CD8-positive, alpha-beta memory T cell (primary cell): ENCODE measurements at regions not wholly inside any gene's neighbourhood (a gene's known extent, or its start where the extent isn't known, plus 50 kb on each side); places are given as distances from the start of the nearest gene placed in this dataset.

Experiments used
- CTCF ChIA-PET: fragments of 350-600 bp; sonication (Branson Sonifier 250); formaldehyde crosslinking; loops from one replicate; lab custom pipeline; 2021; ENCODE audit warnings: antibody characterized with exemption; lab: Charles Lee
- POLR2A ChIA-PET: fragments of 350-600 bp; sonication (Branson Sonifier 250); formaldehyde crosslinking; loops from one replicate; lab custom pipeline; 2021; ENCODE audit warnings: antibody characterized with exemption; lab: Charles Lee
- DNase-seq, 5 donors: peaks; one replicate each; pipeline versions ENCODE4 v3.0.0 to v3.0.0-alpha.2; 2020 to 2022; ENCODE audit warnings: mixed read lengths in 1 of 5
- H3K27ac ChIP-seq: one replicate; pipeline ENCODE4 v1.7.0; 2013; ENCODE audit warnings: low read depth, mild to moderate bottlenecking, low read length, moderate library complexity
- H3K27me3 ChIP-seq: 2 replicates; pipeline ENCODE4 v1.7.0; 2013; ENCODE audit warnings: low read length, mild to moderate bottlenecking; ENCODE audit not compliant: insufficient read depth, poor library complexity, severe bottlenecking
- H3K36me3 ChIP-seq: 2 replicates; pipeline ENCODE4 v1.7.0; 2013; ENCODE audit warnings: mild to moderate bottlenecking, low read length, moderate library complexity; ENCODE audit not compliant: insufficient read depth
- H3K4me1 ChIP-seq: 2 replicates; pipeline ENCODE4 v1.7.0; 2013; ENCODE audit warnings: mild to moderate bottlenecking, low read length, moderate library complexity; ENCODE audit not compliant: insufficient read depth
- H3K4me3 ChIP-seq: 2 replicates; pipeline ENCODE4 v1.7.0; 2013; ENCODE audit warnings: mild to moderate bottlenecking, low read length
- H3K9me3 ChIP-seq: 2 replicates; pipeline ENCODE4 v1.7.0; 2013; ENCODE audit warnings: mild to moderate bottlenecking, low read length
- H3K27ac Mint-ChIP-seq, 8 donors: one replicate each; pipeline ENCODE4 v1.8.0; 2020 to 2021; ENCODE audit warnings: mixed read lengths in 8 of 8, mild to moderate bottlenecking in 6 of 8, inconsistent platforms in 3 of 8, moderate library complexity in 3 of 8
- H3K27me3 Mint-ChIP-seq, 2 donors: one replicate each; pipeline ENCODE4 v1.8.0; 2020 to 2021; ENCODE audit warnings: mixed read lengths in 2 of 2, mild to moderate bottlenecking in 1 of 2, moderate library complexity in 1 of 2
- H3K36me3 Mint-ChIP-seq, 3 donors: one replicate each; pipeline ENCODE4 v1.8.0; 2020 to 2021; ENCODE audit warnings: mixed read lengths in 3 of 3, inconsistent platforms in 1 of 3, mild to moderate bottlenecking in 1 of 3
- H3K4me1 Mint-ChIP-seq, 3 donors: one replicate each; pipeline ENCODE4 v1.8.0; 2020 to 2021; ENCODE audit warnings: mixed read lengths in 3 of 3, inconsistent platforms in 1 of 3, mild to moderate bottlenecking in 1 of 3
- H3K4me3 Mint-ChIP-seq, 7 donors: one replicate each; pipeline ENCODE4 v1.8.0; 2020 to 2021; ENCODE audit warnings: mixed read lengths in 7 of 7, mild to moderate bottlenecking in 6 of 7, moderate library complexity in 4 of 7, inconsistent platforms in 2 of 7
- H3K9me3 Mint-ChIP-seq, 5 donors: one replicate each; pipeline ENCODE4 v1.8.0; 2020 to 2022; ENCODE audit warnings: mixed read lengths in 5 of 5, mild to moderate bottlenecking in 3 of 5, moderate library complexity in 2 of 5, inconsistent platforms in 1 of 5

GRCh38 chr10:130921911-130922440 is 389.5 kb downstream of the TCERG1L start:
- Mint-ChIP-seq H3K9me3 (no peaks in the 10 kb centered on the region), H3K36me3 (no peaks in the 10 kb centered on the region)

GRCh38 chr10:130923596-130923995 is 387.9 kb downstream of the TCERG1L start:
- no peaks in the 10 kb centered on the region for H3K4me1 ChIP-seq
- Mint-ChIP-seq H3K4me3 (no peak overlapping the region), H3K27ac (no peak overlapping the region), H3K9me3 (no peaks in the 10 kb centered on the region), H3K27me3 (no peaks in the 10 kb centered on the region), H3K4me1 (no peaks in the 10 kb centered on the region), H3K36me3 (no peaks in the 10 kb centered on the region)
- POLR2A ChIA-PET, result no interaction called here
- no peak overlapping the region for H3K4me3 ChIP-seq
- H3K9me3 ChIP-seq, result no peaks in the 10 kb centered on the region
- no peak for DNase-seq
- no peak overlapping the region for H3K27ac ChIP-seq
- H3K27me3 ChIP-seq, result no peaks in the 10 kb centered on the region
- H3K36me3 ChIP-seq, result no peaks in the 10 kb centered on the region
- CTCF ChIA-PET, result interaction anchor here (1.1 kb wide), 1 partner anchor 14 kb away, joined by 3 read pairs; no protein-coding TSS in a partner anchor

More at GRCh38 chr10:130921911-130922440, 389.5 kb downstream of the TCERG1L start:
- Histone ChIP-seq H3K9me3 (no peaks in the 10 kb centered on the region), H3K4me3 (no peak overlapping the region), H3K36me3 (no peaks in the 10 kb centered on the region), H3K27ac (no peak overlapping the region), H3K27me3 (no peaks in the 10 kb centered on the region), H3K4me1 (no peaks in the 10 kb centered on the region)
- no peak for DNase-seq
- no peaks in the 10 kb centered on the region for H3K4me1 Mint-ChIP-seq
- no peaks in the 10 kb centered on the region for H3K27me3 Mint-ChIP-seq
- POLR2A ChIA-PET, result no interaction called here
- no peak overlapping the region for H3K4me3 Mint-ChIP-seq
- H3K27ac Mint-ChIP-seq, result no peak overlapping the region
- CTCF ChIA-PET, result no interaction called here

- ChIA-PET CTCF (interaction anchor here (1.1 kb wide), 1 partner anchor 14 kb away, joined by 3 read pairs; no protein-coding TSS in a partner anchor), POLR2A (no interaction called here)
- Histone ChIP-seq H3K4me3 (no peak overlapping the region), H3K36me3 (no peaks in the 10 kb centered on the region), H3K4me1 (no peaks in the 10 kb centered on the region), H3K27ac (no peak overlapping the region), H3K9me3 (no peaks in the 10 kb centered on the region), H3K27me3 (no peaks in the 10 kb centered on the region)
- DNase-seq, result no peak
- no peaks in the 10 kb centered on the region for H3K27me3 Mint-ChIP-seq
- no peak overlapping the region for H3K27ac Mint-ChIP-seq
- no peaks in the 10 kb centered on the region for H3K36me3 Mint-ChIP-seq
- H3K4me3 Mint-ChIP-seq, result no peak overlapping the region
- H3K9me3 Mint-ChIP-seq, result no peaks in the 10 kb centered on the region
- no peaks in the 10 kb centered on the region for H3K4me1 Mint-ChIP-seq
Observed at GRCh38 chr10:130924138-130924819, 387.2 kb downstream of the TCERG1L start.

GRCh38 chr10:130926442-130926841 is 385.1 kb downstream of the TCERG1L start:
- H3K27ac ChIP-seq, result no peak overlapping the region
- POLR2A ChIA-PET, result no interaction called here
- H3K4me3 ChIP-seq, result no peak overlapping the region
- no peaks in the 10 kb centered on the region for H3K27me3 Mint-ChIP-seq
- H3K9me3 ChIP-seq, result no peaks in the 10 kb centered on the region
- no peak for DNase-seq
- CTCF ChIA-PET, result no interaction called here
- H3K4me3 Mint-ChIP-seq, result no peak overlapping the region
- no peaks in the 10 kb centered on the region for H3K4me1 ChIP-seq
- no peaks in the 10 kb centered on the region for H3K4me1 Mint-ChIP-seq
- no peaks in the 10 kb centered on the region for H3K36me3 ChIP-seq
- H3K27me3 ChIP-seq, result no peaks in the 10 kb centered on the region
- no peak overlapping the region for H3K27ac Mint-ChIP-seq
- no peaks in the 10 kb centered on the region for H3K9me3 Mint-ChIP-seq
- no peaks in the 10 kb centered on the region for H3K36me3 Mint-ChIP-seq

GRCh38 chr10:130927157-130927556 is 384.4 kb downstream of the TCERG1L start:
- H3K27ac ChIP-seq, result no peak overlapping the region
- ChIA-PET POLR2A (no interaction called here), CTCF (no interaction called here)
- Mint-ChIP-seq H3K36me3 (no peaks in the 10 kb centered on the region), H3K9me3 (no peaks in the 10 kb centered on the region), H3K4me3 (no peak overlapping the region), H3K4me1 (no peaks in the 10 kb centered on the region), H3K27ac (no peak overlapping the region), H3K27me3 (no peaks in the 10 kb centered on the region)
- H3K36me3 ChIP-seq, result no peaks in the 10 kb centered on the region
- H3K4me1 ChIP-seq, result no peaks in the 10 kb centered on the region
- H3K27me3 ChIP-seq, result no peaks in the 10 kb centered on the region
- H3K4me3 ChIP-seq, result no peak overlapping the region
- DNase-seq, result no peak
- H3K9me3 ChIP-seq, result no peaks in the 10 kb centered on the region

- no peak overlapping the region for H3K4me3 ChIP-seq
- Mint-ChIP-seq H3K9me3 (peaks cover 0 to 2% (median 0%) of the 10 kb centered on the region in 5 donors), H3K27ac (no peak overlapping the region), H3K36me3 (no peaks in the 10 kb centered on the region), H3K4me3 (no peak overlapping the region), H3K27me3 (peaks cover 0 to 1% of the 10 kb centered on the region in 2 donors), H3K4me1 (no peaks in the 10 kb centered on the region)
- DNase-seq, result no peak
- ChIA-PET CTCF (no interaction called here), POLR2A (no interaction called here)
- H3K36me3 ChIP-seq, result no peaks in the 10 kb centered on the region
- no peaks in the 10 kb centered on the region for H3K9me3 ChIP-seq
- H3K4me1 ChIP-seq, result no peaks in the 10 kb centered on the region
- no peaks in the 10 kb centered on the region for H3K27me3 ChIP-seq
- H3K27ac ChIP-seq, result no peak overlapping the region
Observed at GRCh38 chr10:130928306-130928705, 383.2 kb downstream of the TCERG1L start.

- ChIA-PET POLR2A (no interaction called here), CTCF (no interaction called here)
- no peak overlapping the region for H3K4me3 Mint-ChIP-seq
- no peaks in the 10 kb centered on the region for H3K9me3 ChIP-seq
- H3K27me3 Mint-ChIP-seq, result peaks cover 0 to 1% of the 10 kb centered on the region in 2 donors
- H3K4me1 ChIP-seq, result no peaks in the 10 kb centered on the region
- no peaks in the 10 kb centered on the region for H3K27me3 ChIP-seq
- no peak overlapping the region for H3K27ac ChIP-seq
- H3K9me3 Mint-ChIP-seq, result peaks cover 0 to 6% (median 0%) of the 10 kb centered on the region in 5 donors
- no peaks in the 10 kb centered on the region for H3K36me3 ChIP-seq
- no peaks in the 10 kb centered on the region for H3K36me3 Mint-ChIP-seq
- H3K4me3 ChIP-seq, result no peak overlapping the region
- DNase-seq, result no peak
- H3K27ac Mint-ChIP-seq, result no peak overlapping the region
- H3K4me1 Mint-ChIP-seq, result no peaks in the 10 kb centered on the region
Observed at GRCh38 chr10:130929422-130930325, 381.8 kb downstream of the TCERG1L start.

GRCh38 chr10:130930821-130931220 is 380.7 kb downstream of the TCERG1L start:
- no peak overlapping the region for H3K27ac Mint-ChIP-seq
- Histone ChIP-seq H3K4me1 (no peaks in the 10 kb centered on the region), H3K27ac (no peak overlapping the region), H3K4me3 (no peak overlapping the region), H3K36me3 (no peaks in the 10 kb centered on the region), H3K9me3 (no peaks in the 10 kb centered on the region), H3K27me3 (no peaks in the 10 kb centered on the region)
- ChIA-PET CTCF (no interaction called here), POLR2A (no interaction called here)
- no peaks in the 10 kb centered on the region for H3K36me3 Mint-ChIP-seq
- no peak overlapping the region for H3K4me3 Mint-ChIP-seq
- H3K4me1 Mint-ChIP-seq, result no peaks in the 10 kb centered on the region
- H3K9me3 Mint-ChIP-seq, result peaks cover 0 to 6% (median 0%) of the 10 kb centered on the region in 5 donors
- DNase-seq, result no peak
- peaks cover 0 to 1% of the 10 kb centered on the region in 2 donors for H3K27me3 Mint-ChIP-seq
